HG02943 (cell line): ENCODE measurements at regions not wholly inside any gene's neighbourhood (a gene's known extent, or its start where the extent isn't known, plus 50 kb on each side); places are given as distances from the start of the nearest gene placed in this dataset.

Experiments used
- ATAC-seq: cut with Tn5 transposase; IDR thresholded peaks from one replicate; pipeline ENCODE4 v1.9.1; 2021; ENCODE audit warnings: mild to moderate bottlenecking, low read depth, moderate library complexity; ENCODE audit not compliant: unreplicated experiment

DNA sequence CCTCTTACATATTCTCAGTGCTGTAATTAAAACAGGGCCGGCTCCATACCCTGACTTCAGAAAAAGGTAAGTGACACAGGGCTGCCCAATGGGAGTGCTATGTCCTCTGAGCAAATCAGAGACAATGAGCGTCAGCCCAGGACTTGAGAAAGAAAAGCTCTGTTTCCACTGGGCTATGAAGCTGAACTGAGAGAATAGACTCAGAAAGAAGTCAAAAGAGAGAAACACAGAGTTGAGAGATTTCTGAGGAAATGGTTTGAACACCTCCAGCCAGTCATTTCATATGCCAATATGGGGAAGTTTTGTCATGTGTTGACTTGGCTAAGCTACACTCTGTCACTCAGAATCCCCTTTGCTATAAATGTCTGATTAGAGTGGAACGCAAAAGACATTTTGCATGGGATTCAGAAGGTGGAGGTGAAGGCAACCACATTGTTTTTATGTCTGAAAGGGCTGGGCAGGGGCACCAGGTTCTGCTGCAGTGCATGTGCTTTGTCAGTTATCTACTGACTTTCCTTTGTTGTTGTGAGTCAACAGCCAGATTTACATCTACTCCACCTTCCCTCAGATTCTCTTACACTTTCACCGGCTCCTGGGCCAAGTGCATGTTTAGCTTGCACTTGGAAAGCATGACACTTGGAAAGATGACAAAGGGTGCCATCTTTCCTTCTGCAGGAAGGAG, 313.3 kb downstream of the DUSP6 start:
- no peak for ATAC-seq

DNA sequence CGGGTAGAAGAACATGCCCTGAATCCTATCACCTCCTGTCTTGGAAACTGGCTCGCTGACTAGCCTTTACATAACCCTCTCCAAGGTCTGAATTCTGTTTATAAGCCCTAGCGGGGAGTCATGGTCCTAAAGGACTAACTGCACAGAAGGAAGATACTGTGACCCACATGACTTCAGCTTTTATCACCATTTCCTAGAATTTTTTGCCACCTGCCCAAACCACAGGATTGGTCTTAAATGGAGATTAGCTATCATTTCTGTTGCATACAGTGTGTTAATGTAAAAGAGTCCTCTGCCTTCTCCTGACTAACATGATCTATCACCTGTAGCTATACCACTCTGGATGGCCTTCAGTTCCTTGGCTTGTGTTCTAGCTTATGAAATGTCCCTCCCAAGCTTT, 319.2 kb downstream of the DUSP6 start:
- ATAC-seq: no peak

DNA sequence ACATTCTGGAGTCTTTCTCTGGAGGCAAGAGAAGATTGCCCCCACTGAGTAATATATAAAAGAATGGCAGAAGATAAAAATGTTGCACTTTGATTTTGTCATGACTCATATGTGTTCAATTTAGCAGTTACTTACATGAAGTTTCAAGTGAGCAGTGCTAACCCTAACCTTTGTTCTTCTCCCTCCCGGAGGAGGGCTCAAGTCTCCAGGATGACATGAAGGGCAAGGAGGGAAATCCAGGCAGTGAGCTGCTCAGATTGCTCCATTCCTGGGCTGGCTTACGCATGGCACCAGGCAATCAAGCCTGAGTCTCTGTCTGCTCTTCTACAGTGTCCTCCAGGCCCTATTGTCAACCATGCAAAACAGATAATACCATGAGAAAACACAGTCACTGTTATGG, 322.3 kb downstream of the DUSP6 start:
- no peak for ATAC-seq

DNA sequence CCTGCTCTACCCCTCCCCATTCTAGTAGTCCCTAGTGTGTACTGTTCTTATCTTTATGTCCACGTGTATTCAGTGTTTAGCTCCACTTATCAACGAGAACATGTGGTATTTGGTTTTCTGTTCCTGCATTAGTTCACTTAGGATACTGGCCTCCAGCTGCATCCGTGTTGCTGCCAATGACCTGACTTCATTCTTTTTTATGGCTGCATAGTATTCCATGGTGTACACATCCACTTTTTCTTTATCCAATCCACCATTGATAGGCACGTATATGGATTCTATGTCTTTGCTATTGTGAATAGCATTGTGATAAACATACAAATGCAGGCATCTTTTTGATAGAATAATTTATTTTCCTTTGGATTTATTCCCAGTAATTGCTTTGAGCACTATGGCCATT, 327.7 kb downstream of the DUSP6 start:
- no peak for ATAC-seq

DNA sequence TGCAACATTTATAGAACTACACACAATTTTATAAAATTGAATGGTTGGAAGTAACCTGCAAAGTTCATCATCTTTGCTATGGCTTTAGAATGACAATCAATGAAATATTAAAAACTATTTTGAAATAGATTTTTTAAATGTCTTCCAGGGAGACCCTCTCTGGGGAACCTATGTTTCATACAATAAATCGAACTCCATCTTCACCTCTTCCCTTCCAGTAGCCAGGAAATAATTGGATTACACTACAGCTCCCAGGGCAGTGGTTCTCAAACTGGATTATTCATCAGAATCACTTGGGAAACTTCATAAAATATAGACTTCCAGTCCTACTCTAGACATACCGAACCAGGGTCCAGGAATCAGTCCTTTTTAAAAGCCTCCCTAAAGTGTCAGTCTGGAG, 328.4 kb downstream of the DUSP6 start:
- ATAC-seq: no peak

DNA sequence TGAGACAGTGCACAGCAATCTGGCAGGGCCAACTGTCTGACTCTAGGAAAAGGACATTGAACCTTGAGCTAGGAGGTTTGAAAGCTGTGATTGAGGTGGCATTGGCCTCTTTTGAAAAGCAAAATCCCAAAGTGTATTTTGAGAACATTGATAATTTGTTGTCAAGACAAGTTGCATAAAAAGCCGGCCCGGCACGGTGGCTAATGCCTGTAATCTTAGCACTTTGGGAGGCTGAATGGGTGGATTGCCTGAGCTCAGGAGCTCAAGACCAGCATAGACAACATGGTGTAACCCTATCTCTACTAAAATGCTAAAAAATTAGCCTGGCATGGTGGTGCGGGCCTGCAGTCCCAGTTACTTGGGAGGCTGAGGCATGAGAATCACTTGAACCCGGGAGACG, 331.6 kb downstream of the DUSP6 start:
- no peak for ATAC-seq

DNA sequence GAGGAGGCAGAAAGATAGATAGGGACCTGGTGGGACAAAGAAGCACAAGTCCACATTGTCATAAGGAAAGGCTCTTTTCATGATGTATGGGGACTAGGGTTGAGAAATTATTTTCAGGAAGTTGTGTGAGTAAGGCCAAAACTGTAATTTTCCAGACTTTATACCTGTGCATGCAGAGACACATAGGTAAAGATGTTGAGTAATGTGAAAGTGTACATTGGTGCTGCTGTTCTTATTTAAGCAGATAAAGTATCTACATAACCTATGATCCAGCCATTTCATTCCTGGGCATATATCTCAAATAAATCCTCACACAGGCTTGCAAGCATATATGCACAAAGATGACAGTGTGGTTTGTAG, 332.2 kb downstream of the DUSP6 start:
- no peak for ATAC-seq

DNA sequence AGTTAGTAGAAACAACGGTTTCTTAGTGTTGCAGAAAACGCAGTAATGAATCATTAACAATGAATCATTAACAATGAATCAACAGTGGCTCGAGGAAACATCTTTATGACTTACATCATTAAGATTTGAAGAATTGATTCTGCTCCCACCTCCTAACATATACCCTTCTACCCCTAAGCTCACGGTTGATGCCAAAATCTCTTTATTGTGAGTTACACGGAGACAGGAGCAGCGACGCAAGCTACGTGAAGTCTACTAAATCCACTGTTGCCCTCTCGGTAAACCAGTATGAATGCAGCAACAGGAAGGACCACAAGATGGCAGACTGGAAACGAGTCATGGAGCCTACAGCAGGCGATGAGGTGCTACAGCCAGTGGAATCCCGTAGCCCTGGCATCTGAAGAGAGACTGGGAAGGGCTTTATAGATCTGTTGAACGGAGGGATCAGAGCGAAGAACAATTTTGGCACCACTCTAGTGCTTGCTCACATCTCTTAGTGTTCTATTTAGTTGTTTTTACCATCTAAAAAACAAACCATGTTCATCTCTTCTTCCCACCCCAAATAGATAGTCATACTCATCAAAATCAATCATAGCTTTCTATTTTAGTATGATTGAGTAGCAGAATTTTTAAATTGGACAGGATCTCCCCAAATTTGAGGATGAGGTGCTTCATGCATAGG, 332.7 kb downstream of the DUSP6 start:
- ATAC-seq: peak; percentile 97

DNA sequence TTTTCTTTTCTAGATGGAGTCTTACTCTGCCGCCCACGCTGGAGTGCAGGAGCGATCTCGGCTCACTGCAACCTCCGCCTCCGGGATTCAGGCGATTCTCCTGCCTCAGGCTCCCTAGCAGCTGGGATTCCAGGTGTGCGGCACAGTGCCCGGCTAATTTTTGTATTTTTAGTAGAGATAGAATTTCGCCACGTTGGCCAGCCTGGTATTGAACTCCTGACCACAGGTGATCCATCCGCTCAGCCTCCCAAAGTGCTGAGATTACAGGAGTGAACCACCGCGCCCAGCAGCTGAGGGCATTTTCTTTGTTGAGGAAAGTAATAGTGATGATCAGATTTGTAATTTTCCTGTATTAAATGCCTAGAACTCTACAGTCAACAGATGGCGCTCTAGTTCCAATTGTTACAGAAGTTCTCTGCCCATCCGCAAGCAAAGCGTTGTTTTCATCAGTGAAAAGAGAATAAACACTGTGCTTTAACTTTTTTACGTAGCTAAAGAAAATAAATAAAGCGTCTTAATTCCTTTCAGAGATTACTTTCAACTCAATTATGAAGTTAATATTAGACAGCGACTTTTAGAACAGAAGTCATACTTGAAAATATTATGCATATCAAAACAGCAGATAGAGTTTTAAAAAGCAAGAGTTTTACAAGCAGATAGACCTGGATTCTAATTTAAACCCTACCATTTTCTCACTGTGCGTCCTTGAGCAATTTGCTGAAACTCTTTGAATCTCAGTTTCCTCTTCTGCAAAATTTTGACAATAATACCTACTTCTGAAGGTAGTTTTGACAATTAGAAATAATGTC, 335.1 kb downstream of the DUSP6 start:
- ATAC-seq: peak; percentile 50

DNA sequence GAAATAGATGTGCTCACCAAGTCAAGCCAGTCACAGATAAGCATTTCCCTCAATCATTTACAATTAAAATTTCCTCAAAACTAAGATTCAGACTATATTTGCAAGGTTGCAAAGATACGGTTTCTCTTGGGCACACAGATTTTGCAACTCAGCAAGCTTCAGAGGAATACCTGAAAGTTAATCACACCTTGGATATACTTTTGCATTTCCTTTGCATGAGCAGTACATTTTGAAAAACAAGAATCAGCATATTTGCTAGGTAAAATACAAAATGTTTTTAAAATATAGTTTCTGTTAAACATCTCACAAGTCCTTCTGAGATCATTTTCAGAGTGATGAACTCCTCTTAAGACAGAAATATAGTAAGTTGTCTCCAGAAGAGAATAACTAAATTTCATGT, 336.9 kb downstream of the DUSP6 start:
- ATAC-seq: no peak

DNA sequence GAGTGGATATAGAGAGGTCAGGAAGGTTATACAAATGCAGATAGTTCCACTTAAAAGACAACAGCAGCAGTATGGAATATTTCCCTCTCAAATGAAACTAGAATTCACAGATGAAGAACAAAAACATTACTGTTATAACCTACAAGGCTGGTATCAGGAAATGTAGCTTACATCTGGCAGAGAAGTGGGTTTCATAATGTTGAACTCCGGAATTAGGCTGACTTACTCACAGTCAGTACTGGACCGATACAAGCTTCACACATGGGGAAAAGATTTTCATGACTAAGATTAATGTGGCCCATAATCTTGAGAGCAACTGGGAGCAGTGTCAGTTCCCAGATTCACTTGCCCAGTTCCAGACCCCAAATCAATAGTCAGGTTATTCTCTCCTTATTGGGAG, 353.9 kb downstream of the DUSP6 start:
- no peak for ATAC-seq

DNA sequence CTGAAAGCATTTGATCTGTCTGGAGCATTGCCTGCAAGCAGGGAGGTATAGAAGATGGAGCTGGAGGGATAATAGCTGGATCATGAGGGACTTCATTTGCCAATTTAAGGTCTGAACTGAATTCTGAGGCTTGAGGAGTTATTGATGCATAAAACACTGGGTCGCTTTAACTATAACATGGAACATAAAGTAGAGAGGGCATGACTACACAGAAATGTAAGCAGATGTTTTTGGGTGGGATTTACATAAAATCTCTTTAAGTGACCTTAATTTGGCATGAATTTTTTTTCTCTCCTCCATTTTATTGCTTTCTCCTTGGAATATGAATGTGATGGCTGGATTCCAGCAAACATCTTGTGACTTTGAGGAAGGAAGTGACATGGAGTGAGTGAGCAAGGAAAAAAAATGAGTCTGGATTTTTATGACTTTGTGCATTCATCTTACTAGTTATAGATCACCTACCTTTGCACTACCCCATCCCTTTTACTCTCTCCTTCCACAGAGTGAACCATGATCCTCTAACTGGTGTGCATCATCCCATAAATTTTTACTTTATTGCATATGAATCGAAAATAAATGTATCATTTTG, 356.0 kb downstream of the DUSP6 start:
- ATAC-seq: no peak

DNA sequence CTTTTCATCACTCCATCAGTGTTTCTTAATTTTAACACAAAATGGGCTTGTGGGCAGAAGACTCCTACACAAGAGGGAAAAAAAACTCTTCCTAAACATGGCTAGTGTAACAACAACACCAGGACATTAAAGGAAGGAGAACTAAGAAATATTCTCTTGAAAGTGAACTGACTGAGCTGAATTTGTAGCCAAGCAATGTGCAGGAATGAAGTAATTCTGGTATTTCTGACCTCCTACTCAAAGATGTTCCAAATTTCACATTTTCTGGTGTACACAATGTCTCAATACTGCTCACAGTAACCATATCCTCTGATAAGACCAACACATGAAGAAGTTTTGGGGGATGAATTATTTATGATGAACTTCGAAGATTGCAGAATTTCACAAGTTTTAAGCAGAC, 357.3 kb downstream of the DUSP6 start:
- ATAC-seq: no peak

DNA sequence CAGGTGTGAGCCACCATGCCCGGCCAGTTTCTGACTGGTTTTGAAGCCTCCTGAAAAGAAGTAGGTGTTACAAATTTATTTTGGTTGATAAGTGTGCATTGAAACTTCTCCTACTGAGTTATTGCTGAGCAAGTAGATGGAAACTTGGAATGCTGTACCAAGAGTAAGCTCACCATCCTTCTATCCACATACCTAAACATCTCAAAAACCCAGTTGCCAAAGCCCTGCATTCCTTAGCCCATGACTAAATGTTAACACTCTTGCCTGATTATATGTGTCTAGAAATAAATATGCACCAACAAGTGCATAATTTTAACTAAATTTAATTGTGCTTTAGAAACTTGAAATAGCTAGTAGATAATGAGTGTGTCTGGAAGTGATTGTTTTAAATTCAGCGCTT, 357.8 kb downstream of the DUSP6 start:
- no peak for ATAC-seq

DNA sequence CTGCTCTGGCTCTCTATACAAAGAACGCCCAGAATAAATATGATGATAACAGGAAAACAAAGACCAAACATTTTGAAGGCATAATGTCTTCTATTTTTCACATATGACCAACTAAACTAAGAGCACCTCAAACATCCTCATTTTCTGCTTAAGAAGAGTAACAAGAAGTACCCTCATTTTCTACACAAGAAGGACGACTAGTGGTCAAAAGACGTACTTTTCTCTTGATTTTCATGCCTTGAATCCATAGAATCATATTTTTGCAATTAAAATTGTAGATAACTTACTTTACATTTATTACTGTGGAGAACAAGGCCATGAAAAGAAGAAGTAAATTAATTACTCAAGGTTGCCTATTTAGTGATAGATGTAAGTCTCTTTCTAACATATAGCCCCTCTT, 358.6 kb downstream of the DUSP6 start:
- no peak for ATAC-seq

DNA sequence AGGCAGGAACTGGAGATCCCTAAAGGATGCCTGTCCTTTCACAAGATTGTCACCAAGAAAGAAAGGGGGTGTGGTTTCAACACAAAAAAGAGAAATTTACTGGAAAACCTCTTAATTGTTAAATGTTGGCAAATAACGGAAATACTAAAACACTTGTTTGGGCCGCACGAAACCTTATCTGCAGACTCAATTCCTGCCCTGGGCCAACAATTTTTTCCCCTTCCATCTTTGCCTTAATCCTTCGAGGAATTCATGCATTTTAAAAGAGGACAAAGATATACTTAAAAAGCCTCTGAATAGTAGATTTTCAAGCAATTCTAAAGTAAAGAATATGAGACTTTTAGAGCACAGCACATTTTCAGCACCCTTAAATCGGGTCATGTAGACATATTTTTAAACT, 366.2 kb downstream of the DUSP6 start:
- ATAC-seq: no peak

DNA sequence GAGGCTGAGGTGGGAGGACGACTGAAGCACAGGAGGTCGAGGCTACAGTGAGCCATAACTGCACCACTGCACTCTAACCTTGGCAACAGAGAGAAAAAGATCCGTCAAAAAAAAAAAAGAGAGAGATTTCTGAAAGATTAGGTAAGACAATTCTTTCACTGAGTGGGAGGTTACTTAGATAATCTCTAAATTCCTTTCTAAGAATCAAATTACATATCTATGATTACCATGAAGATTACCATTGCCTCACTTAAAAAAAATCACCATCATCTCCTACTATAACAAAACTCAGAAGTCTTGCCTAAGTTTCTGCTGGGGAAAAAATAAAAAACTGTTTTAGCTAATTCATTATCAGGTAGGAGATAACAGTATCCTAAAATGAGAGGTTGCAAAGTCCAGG, 366.7 kb downstream of the DUSP6 start:
- ATAC-seq: no peak

DNA sequence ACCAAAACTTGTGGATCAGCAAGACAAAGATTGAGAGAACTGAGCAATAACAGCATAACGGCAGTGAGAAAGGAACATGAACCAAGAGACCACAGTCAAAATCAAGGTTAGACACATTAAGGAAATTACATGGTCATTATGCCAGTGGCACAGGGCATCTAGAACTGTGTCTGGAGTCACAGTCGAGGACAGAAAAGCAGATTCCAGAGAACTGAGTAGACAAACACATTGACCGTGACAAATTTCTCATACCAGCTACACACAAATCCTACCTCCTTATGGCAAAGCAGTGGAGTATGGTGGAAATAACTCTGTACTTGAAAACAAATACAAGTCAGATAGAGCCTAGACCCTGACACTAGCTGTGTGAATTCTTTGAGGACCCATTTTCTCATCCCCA, 367.3 kb downstream of the DUSP6 start:
- ATAC-seq: no peak

DNA sequence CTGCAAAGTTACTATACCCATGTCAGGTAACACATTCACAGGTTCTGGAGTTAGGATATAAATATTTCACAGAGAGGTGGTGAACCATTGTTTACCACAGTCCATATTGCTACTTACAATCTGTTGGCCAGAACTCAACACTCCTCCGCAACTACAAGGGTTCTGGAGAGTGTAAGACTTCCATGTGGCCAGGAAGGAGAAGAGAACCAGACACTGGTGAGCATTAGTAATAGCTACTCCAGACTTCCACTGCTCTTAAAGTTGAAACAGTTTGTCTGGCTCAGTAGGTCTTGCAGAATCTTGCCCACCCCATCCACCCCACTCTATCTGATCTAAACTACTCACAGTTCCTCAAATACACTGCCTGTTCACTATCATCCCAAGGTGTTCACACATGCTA, 369.6 kb downstream of the DUSP6 start:
- ATAC-seq: no peak

DNA sequence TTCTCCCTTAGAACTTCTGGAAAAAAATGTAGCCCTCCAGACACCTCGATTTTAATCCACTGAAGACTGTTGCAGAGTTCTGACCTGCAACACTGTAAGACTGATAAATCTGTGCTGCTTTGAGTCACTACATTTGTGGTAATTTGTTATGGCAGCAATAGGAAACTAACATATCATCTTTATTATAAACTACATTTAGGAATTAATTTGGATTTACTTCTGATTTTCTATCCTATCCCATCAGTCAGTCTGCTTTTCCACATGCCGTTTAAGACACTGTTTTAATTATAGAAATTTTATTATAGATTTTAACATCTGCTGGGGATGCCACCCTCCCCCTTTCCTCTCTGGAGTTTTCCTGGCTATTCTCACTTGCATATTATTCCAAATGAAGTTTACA, 375.2 kb downstream of the DUSP6 start:
- no peak for ATAC-seq

DNA sequence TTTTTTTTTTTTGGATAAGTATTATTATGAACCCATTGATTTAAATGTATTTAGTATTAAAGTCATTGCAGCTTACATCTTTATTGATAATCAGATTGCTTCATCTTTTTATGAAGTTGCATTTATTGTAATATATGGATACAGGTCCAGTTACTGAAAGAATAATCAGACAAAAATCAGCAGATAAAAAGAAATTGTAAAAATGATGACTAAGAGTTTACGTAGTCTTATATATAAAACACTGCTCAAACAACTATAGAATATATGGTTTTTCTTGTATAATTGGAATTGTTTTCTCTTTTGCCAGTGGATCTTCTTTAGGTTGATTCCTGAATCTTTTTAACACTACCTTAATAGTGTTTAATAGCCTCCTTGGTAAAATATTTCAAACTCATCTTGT, 378.3 kb downstream of the DUSP6 start:
- no peak for ATAC-seq
